ENCODE measurements at regions not wholly inside any gene's neighbourhood (a gene's known extent, or its start where the extent isn't known, plus 50 kb on each side); places are given as distances from the start of the nearest gene placed in this dataset.

DNA sequence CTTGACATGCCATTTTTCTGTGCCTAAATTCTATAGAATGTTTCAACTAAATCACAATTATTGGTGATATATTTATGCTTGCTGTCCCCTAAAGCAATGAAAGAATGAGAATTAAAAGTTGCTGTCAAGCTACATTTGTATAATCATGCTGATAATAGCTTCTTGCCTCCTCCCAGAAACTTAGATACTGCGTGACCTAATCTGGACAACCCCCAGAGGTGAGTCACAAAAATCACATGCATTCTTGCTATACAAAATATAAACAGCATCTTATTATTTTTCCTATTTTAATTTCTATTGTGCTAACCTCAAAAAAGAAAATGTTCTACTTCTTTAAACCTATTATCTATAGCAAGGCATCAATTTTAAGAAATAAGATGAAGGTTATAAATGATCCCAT is 995.8 kb upstream of the ACO1 start:
- no peak for DNase-seq
- intact Hi-C loops (cut with DNase I) = no loop called here
- Histone ChIP-seq H3K9me3 (no peaks in the 10 kb centered on the region), H3K27ac (no peak overlapping the region), H3K27me3 (no peaks in the 10 kb centered on the region), H3K4me1 (peaks cover 0 to under 1% (median 0%) of the 10 kb centered on the region in 3 donors), H3K36me3 (no peaks in the 10 kb centered on the region), H3K4me3 (no peak overlapping the region)
- 52 to 56% methylated on average over 1 of the region's 1 CpG for WGBS, 2 donors
- TF ChIP-seq POLR2A (IDR thresholded peaks at IDR 0.05) = no peak

GRCh38 chr9:31389075-31389474 is 995.4 kb upstream of the ACO1 start:
- intact Hi-C loops (cut with DNase I) = no loop called here
- peaks cover 0 to 4% (median 0%) of the 10 kb centered on the region in 3 donors for H3K4me1 ChIP-seq
- H3K27ac ChIP-seq = no peak overlapping the region
- TF ChIP-seq, protein P1, sequence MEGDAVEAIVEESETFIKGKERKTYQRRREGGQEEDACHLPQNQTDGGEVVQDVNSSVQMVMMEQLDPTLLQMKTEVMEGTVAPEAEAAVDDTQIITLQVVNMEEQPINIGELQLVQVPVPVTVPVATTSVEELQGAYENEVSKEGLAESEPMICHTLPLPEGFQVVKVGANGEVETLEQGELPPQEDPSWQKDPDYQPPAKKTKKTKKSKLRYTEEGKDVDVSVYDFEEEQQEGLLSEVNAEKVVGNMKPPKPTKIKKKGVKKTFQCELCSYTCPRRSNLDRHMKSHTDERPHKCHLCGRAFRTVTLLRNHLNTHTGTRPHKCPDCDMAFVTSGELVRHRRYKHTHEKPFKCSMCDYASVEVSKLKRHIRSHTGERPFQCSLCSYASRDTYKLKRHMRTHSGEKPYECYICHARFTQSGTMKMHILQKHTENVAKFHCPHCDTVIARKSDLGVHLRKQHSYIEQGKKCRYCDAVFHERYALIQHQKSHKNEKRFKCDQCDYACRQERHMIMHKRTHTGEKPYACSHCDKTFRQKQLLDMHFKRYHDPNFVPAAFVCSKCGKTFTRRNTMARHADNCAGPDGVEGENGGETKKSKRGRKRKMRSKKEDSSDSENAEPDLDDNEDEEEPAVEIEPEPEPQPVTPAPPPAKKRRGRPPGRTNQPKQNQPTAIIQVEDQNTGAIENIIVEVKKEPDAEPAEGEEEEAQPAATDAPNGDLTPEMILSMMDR (IDR thresholded peaks at IDR 0.05) = no peak
- TF ChIP-seq POLR2A (IDR thresholded peaks at IDR 0.05) = no peak
- no peaks in the 10 kb centered on the region for H3K27me3 ChIP-seq
- H3K4me3 ChIP-seq = no peak overlapping the region
- H3K9me3 ChIP-seq = no peaks in the 10 kb centered on the region
- no peak for DNase-seq
- 55 to 62% methylated on average over 3 of the region's 3 CpGs for WGBS, 2 donors
- H3K36me3 ChIP-seq = no peaks in the 10 kb centered on the region

GRCh38 chr9:31390403-31391025 is 993.9 kb upstream of the ACO1 start:
- 26 to 30% methylated on average over 5 of the region's 5 CpGs for WGBS, 2 donors
- H3K27me3 ChIP-seq = no peaks in the 10 kb centered on the region
- DNase-seq = no peak
- H3K4me1 ChIP-seq = peaks cover 0 to 6% (median 0%) of the 10 kb centered on the region in 3 donors
- no peak overlapping the region for H3K27ac ChIP-seq
- H3K9me3 ChIP-seq = no peaks in the 10 kb centered on the region
- H3K36me3 ChIP-seq = no peaks in the 10 kb centered on the region
- TF ChIP-seq POLR2A (IDR thresholded peaks at IDR 0.05) = no peak
- TF ChIP-seq, protein P1 (IDR thresholded peaks at IDR 0.05) = no peak
- intact Hi-C loops (cut with DNase I) = no loop called here
- H3K4me3 ChIP-seq = no peak overlapping the region

GRCh38 chr9:31393240-31393639 is 991.2 kb upstream of the ACO1 start:
- Histone ChIP-seq H3K36me3 (no peaks in the 10 kb centered on the region), H3K27ac (no peak overlapping the region), H3K4me3 (no peak overlapping the region), H3K4me1 (peaks cover 0 to 6% (median 0%) of the 10 kb centered on the region in 3 donors), H3K9me3 (no peaks in the 10 kb centered on the region), H3K27me3 (no peaks in the 10 kb centered on the region)
- intact Hi-C loops (cut with DNase I) = no loop called here
- TF ChIP-seq POLR2A (IDR thresholded peaks at IDR 0.05) = no peak
- TF ChIP-seq, protein P1 (IDR thresholded peaks at IDR 0.05) = no peak
- no peak for DNase-seq

GRCh38 chr9:31394015-31394473 is 990.4 kb upstream of the ACO1 start:
- H3K4me3 ChIP-seq = no peak overlapping the region
- WGBS, 2 donors = 7 to 23% methylated on average over 2 of the region's 2 CpGs
- no peaks in the 10 kb centered on the region for H3K36me3 ChIP-seq
- no peak for DNase-seq
- H3K27me3 ChIP-seq = no peaks in the 10 kb centered on the region
- H3K9me3 ChIP-seq = no peaks in the 10 kb centered on the region
- H3K4me1 ChIP-seq = peaks cover 0 to 6% (median 0%) of the 10 kb centered on the region in 3 donors
- H3K27ac ChIP-seq = no peak overlapping the region
- TF ChIP-seq POLR2A (IDR thresholded peaks at IDR 0.05) = no peak
- TF ChIP-seq, protein P1 (IDR thresholded peaks at IDR 0.05) = no peak
- intact Hi-C loops (cut with DNase I) = no loop called here

- H3K27me3 ChIP-seq = no peaks in the 10 kb centered on the region
- no peak for DNase-seq
- H3K4me1 ChIP-seq = no peaks in the 10 kb centered on the region
- H3K9me3 ChIP-seq = no peaks in the 10 kb centered on the region
- intact Hi-C loops (cut with DNase I) = no loop called here
- no peaks in the 10 kb centered on the region for H3K36me3 ChIP-seq
- TF ChIP-seq, protein P1 (IDR thresholded peaks at IDR 0.05) = no peak
- TF ChIP-seq POLR2A (IDR thresholded peaks at IDR 0.05) = no peak
- no peak overlapping the region for H3K27ac ChIP-seq
- H3K4me3 ChIP-seq = no peak overlapping the region
These were observed 972.4 kb upstream of the ACO1 start for GRCh38 chr9:31412081-31412480.
